ENCODE measurements at regions not wholly inside any gene's neighbourhood (a gene's known extent, or its start where the extent isn't known, plus 50 kb on each side); places are given as distances from the start of the nearest gene placed in this dataset.

- no peak overlapping the region for H3K27ac ChIP-seq
- H3K4me3 ChIP-seq = no peak overlapping the region
- no peak for DNase-seq
- H3K27me3 ChIP-seq = no peaks in the 10 kb centered on the region
- H3K4me1 ChIP-seq = peaks cover 0 to 11% (median 0%) of the 10 kb centered on the region in 4 donors
- H3K36me3 ChIP-seq = no peaks in the 10 kb centered on the region
- TF ChIP-seq CTCF (IDR thresholded peaks at IDR 0.05) = no peak
- intact Hi-C loops (cut with DNase I; ENCODE audit: low total_unique reads) = no loop called here
- no peaks in the 10 kb centered on the region for H3K9me3 ChIP-seq
Observed at GRCh38 chr3:7874116-7874515, 627.5 kb upstream of the LMCD1 start.

DNA sequence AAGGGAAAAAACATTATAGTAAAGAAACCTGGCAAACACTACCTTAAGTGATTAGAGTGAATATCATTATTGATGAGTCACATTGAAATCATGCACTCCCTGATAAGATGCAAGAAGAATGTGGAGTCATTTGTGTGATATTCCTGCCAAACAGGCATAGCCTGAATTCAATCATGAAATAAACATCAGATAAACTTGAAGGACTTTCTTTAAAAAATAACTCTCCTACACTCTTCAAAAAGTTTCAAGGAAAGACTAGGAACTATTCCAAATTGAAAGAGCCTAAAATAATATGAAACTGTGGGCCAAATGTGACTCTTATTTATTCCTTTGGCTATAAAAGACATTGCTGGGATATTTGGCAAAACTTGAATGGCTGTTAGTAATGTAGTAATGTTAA is 625.7 kb upstream of the LMCD1 start:
- no peak for TF ChIP-seq CTCF (IDR thresholded peaks at IDR 0.05)
- no peaks in the 10 kb centered on the region for H3K36me3 ChIP-seq
- no peak for DNase-seq
- H3K27me3 ChIP-seq = no peaks in the 10 kb centered on the region
- H3K27ac ChIP-seq = no peak overlapping the region
- H3K4me3 ChIP-seq = no peak overlapping the region
- H3K4me1 ChIP-seq = peaks cover 0 to 11% (median 0%) of the 10 kb centered on the region in 4 donors
- intact Hi-C loops (cut with DNase I; ENCODE audit: low total_unique reads) = no loop called here
- H3K9me3 ChIP-seq = no peaks in the 10 kb centered on the region

DNA sequence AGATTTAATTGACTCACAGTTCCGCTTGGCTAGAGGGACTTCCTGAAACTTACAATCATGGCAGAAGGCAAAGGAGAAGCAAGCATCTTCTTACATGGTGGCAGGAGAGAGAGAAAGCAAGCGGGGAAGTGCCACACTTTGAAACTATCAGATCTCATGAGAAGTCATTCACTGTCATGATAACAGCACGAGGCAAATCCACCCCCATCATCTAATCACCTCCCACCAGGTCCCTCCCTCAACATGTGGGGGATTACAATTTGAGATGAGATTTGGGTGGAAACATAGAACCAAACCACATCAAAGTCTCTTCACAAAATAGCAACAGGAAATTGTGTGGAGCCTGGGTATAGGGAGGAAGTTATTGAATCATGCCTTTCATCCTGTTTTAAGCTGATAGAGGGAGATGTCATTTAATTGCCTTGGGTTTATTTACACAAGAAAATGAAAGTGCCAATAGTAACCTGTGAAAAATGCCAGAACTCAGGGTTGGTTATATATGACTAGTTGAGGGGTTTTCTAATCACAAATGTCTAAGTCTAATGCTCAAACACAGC is 624.8 kb upstream of the LMCD1 start:
- TF ChIP-seq CTCF (IDR thresholded peaks at IDR 0.05) = no peak
- H3K27ac ChIP-seq = no peak overlapping the region
- H3K4me1 ChIP-seq = peaks cover 0 to 11% (median 0%) of the 10 kb centered on the region in 4 donors
- no peak overlapping the region for H3K4me3 ChIP-seq
- H3K36me3 ChIP-seq = no peaks in the 10 kb centered on the region
- no peak for DNase-seq
- intact Hi-C loops (cut with DNase I; ENCODE audit: low total_unique reads) = no loop called here
- H3K27me3 ChIP-seq = no peaks in the 10 kb centered on the region
- no peaks in the 10 kb centered on the region for H3K9me3 ChIP-seq

DNA sequence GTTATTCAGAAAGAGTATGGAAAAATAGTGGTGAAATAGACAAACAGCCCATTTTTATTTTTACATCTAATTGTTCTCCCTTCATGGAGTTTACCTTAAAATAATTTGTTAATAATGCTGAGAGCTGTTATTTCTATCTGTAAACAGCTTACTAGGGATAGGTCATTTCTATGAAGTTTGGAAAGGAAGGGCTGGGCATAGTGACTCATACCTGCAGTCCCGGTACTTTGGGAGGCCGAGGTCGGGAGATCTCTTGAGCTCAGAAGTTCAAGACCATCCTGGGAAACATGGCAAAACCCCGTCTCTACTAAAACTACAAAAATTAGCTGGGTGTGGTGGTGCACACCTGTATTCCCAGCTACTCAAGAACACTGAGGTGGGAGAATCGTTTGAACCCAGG is 624.3 kb upstream of the LMCD1 start:
- H3K36me3 ChIP-seq = no peaks in the 10 kb centered on the region
- DNase-seq = no peak
- H3K27me3 ChIP-seq = no peaks in the 10 kb centered on the region
- TF ChIP-seq CTCF (IDR thresholded peaks at IDR 0.05) = no peak
- no peak overlapping the region for H3K4me3 ChIP-seq
- intact Hi-C loops (cut with DNase I; ENCODE audit: low total_unique reads) = no loop called here
- peaks cover 0 to 11% (median 0%) of the 10 kb centered on the region in 4 donors for H3K4me1 ChIP-seq
- no peaks in the 10 kb centered on the region for H3K9me3 ChIP-seq
- H3K27ac ChIP-seq = no peak overlapping the region

DNA sequence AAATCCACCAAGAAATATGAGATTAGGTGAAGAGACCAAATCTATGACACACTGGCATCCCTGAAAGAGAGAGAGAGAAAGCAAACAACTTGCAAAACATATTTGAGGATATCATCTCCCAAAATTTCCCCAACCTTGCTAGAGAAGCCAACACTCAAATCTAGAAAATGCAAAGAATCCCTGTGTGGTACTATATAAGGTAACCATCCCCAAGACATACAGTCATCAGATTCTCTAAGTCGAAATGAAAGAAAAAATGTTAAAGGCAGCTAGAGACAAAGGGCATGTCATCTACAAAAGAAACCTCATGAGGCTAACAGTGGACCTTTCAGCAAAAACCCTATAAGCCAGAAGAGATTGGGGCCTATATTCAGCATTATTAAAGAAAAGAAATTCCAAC is 622.1 kb upstream of the LMCD1 start:
- intact Hi-C loops (cut with DNase I; ENCODE audit: low total_unique reads) = no loop called here
- TF ChIP-seq CTCF (IDR thresholded peaks at IDR 0.05) = no peak
- H3K27ac ChIP-seq = no peak overlapping the region
- H3K4me3 ChIP-seq = no peak overlapping the region
- no peak for DNase-seq
- H3K9me3 ChIP-seq = no peaks in the 10 kb centered on the region
- no peaks in the 10 kb centered on the region for H3K36me3 ChIP-seq
- no peaks in the 10 kb centered on the region for H3K27me3 ChIP-seq
- H3K4me1 ChIP-seq = peaks cover 0 to 11% (median 0%) of the 10 kb centered on the region in 4 donors

- intact Hi-C loops (cut with DNase I; ENCODE audit: low total_unique reads) = no loop called here
- no peak for TF ChIP-seq CTCF (IDR thresholded peaks at IDR 0.05)
- Histone ChIP-seq H3K4me3 (no peak overlapping the region), H3K9me3 (no peaks in the 10 kb centered on the region), H3K36me3 (no peaks in the 10 kb centered on the region), H3K4me1 (no peaks in the 10 kb centered on the region), H3K27ac (no peak overlapping the region), H3K27me3 (no peaks in the 10 kb centered on the region)
- no peak for DNase-seq
Observed at GRCh38 chr3:7881946-7882345, 619.7 kb upstream of the LMCD1 start.
